ENCODE measurements at regions not wholly inside any gene's neighbourhood (a gene's known extent, or its start where the extent isn't known, plus 50 kb on each side); places are given as distances from the start of the nearest gene placed in this dataset.

- H3K36me3 ChIP-seq (ENCODE audit: insufficient read depth, low read length): no peaks in the 10 kb centered on the region
- no peak overlapping the region for H3K4me2 ChIP-seq (ENCODE audit: low read depth, low read length, poor library complexity, severe bottlenecking)
- no peak overlapping the region for H3K4me3 ChIP-seq (ENCODE audit: low read length, poor library complexity, severe bottlenecking)
- H3K27me3 ChIP-seq (ENCODE audit: insufficient read depth, low read length, poor library complexity, severe bottlenecking): no peaks in the 10 kb centered on the region
- H3K9me2 ChIP-seq (replicated peaks; ENCODE audit: low read depth, low read length): no peaks in the 10 kb centered on the region
- no peaks in the 10 kb centered on the region for H4K20me1 ChIP-seq (ENCODE audit: insufficient read depth, low read length, poor library complexity, severe bottlenecking)
- H2AFZ ChIP-seq (ENCODE audit: low read length): no peak overlapping the region
- no peaks in the 10 kb centered on the region for H3K79me2 ChIP-seq (ENCODE audit: insufficient read depth, low read length)
- TF ChIP-seq EZH2phosphoT487 (IDR thresholded peaks at IDR 0.05; ENCODE audit: borderline replicate concordance) (no peak), CTCF (conservative IDR thresholded peaks at IDR 0.05; ENCODE audit: low read length) (no peak; the same call in 1 of the 2 replicates)
- no peaks in the 10 kb centered on the region for H3K9me3 ChIP-seq (ENCODE audit: insufficient read depth, low read depth, low read length)
- no peaks in the 10 kb centered on the region for H3F3A ChIP-seq (ENCODE audit: low read depth)
- H3K4me1 ChIP-seq (ENCODE audit: insufficient read depth, low read length, poor library complexity, severe bottlenecking): no peaks in the 10 kb centered on the region
- H3K9ac ChIP-seq (ENCODE audit: low read depth, low read length, poor library complexity, severe bottlenecking): no peak overlapping the region
Measured at GRCh38 chr13:84605927-84606326, 723.7 kb upstream of the SLITRK1 start.

- Histone ChIP-seq H3K4me1 (ENCODE audit: insufficient read depth, low read length, poor library complexity, severe bottlenecking) (no peaks in the 10 kb centered on the region), H4K20me1 (ENCODE audit: insufficient read depth, low read length, poor library complexity, severe bottlenecking) (no peaks in the 10 kb centered on the region), H3K9me2 (replicated peaks; ENCODE audit: low read depth, low read length) (no peaks in the 10 kb centered on the region), H3K27me3 (ENCODE audit: insufficient read depth, low read length, poor library complexity, severe bottlenecking) (no peaks in the 10 kb centered on the region), H3K79me2 (ENCODE audit: insufficient read depth, low read length) (no peaks in the 10 kb centered on the region), H3K36me3 (ENCODE audit: insufficient read depth, low read length) (no peaks in the 10 kb centered on the region), H3K4me3 (ENCODE audit: low read length, poor library complexity, severe bottlenecking) (no peak overlapping the region), H3K4me2 (ENCODE audit: low read depth, low read length, poor library complexity, severe bottlenecking) (no peak overlapping the region), H2AFZ (ENCODE audit: low read length) (no peak overlapping the region), H3K9ac (ENCODE audit: low read depth, low read length, poor library complexity, severe bottlenecking) (no peak overlapping the region), H3K9me3 (ENCODE audit: insufficient read depth, low read depth, low read length) (no peaks in the 10 kb centered on the region), H3F3A (ENCODE audit: low read depth) (no peaks in the 10 kb centered on the region)
- TF ChIP-seq CTCF (conservative IDR thresholded peaks at IDR 0.05; ENCODE audit: low read length) (no peak), EZH2phosphoT487 (IDR thresholded peaks at IDR 0.05; ENCODE audit: borderline replicate concordance) (no peak)
Measured at GRCh38 chr13:84591444-84591843, 709.2 kb upstream of the SLITRK1 start.

- Histone ChIP-seq H3F3A (ENCODE audit: low read depth) (no peaks in the 10 kb centered on the region), H3K9me2 (replicated peaks; ENCODE audit: low read depth, low read length) (no peaks in the 10 kb centered on the region), H3K79me2 (ENCODE audit: insufficient read depth, low read length) (no peaks in the 10 kb centered on the region), H3K27me3 (ENCODE audit: insufficient read depth, low read length, poor library complexity, severe bottlenecking) (no peaks in the 10 kb centered on the region), H3K4me3 (ENCODE audit: low read length, poor library complexity, severe bottlenecking) (no peak overlapping the region), H3K36me3 (ENCODE audit: insufficient read depth, low read length) (no peaks in the 10 kb centered on the region), H2AFZ (ENCODE audit: low read length) (no peak overlapping the region), H4K20me1 (ENCODE audit: insufficient read depth, low read length, poor library complexity, severe bottlenecking) (no peaks in the 10 kb centered on the region), H3K9ac (ENCODE audit: low read depth, low read length, poor library complexity, severe bottlenecking) (no peak overlapping the region), H3K4me2 (ENCODE audit: low read depth, low read length, poor library complexity, severe bottlenecking) (no peak overlapping the region), H3K9me3 (ENCODE audit: insufficient read depth, low read depth, low read length) (no peaks in the 10 kb centered on the region), H3K4me1 (ENCODE audit: insufficient read depth, low read length, poor library complexity, severe bottlenecking) (no peaks in the 10 kb centered on the region)
- TF ChIP-seq CTCF (conservative IDR thresholded peaks at IDR 0.05; ENCODE audit: low read length) (no peak), EZH2phosphoT487 (IDR thresholded peaks at IDR 0.05; ENCODE audit: borderline replicate concordance) (no peak)
Measured at GRCh38 chr13:84590663-84591062, 708.4 kb upstream of the SLITRK1 start.
